GM19025 (cell line): ENCODE measurements at regions not wholly inside any gene's neighbourhood (a gene's known extent, or its start where the extent isn't known, plus 50 kb on each side); places are given as distances from the start of the nearest gene placed in this dataset.
"Not testable (repeated sequence)": the region's sequence is repeated elsewhere in the genome, so short reads cannot be mapped to it uniquely, and the experiment has no call there.

ENCODE experiments used
- ATAC-seq: cut with Tn5 transposase; IDR thresholded peaks from one replicate; pipeline ENCODE4 v1.9.1; 2021; ENCODE audit warnings: mild to moderate bottlenecking, low read depth, moderate library complexity; ENCODE audit not compliant: unreplicated experiment

DNA sequence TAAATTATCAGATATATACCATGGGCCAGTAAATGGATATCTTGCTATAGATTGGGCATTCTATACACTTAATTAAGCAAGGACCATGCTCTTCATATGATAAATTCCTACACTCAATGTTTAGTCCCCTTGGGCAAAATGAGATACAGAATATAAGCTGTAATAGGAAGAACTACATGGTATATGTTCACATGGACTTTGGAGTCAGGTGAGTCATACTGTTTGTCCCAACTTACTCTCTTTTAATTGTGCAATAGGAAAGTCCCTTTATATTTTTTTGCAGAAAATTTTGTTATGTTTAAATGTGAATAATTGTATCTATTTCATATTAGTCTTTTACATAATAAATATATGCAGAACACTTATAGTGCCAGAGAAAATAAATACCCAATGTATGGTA, 820.2 kb upstream of the ADAMTS5 start:
- no peak for ATAC-seq

DNA sequence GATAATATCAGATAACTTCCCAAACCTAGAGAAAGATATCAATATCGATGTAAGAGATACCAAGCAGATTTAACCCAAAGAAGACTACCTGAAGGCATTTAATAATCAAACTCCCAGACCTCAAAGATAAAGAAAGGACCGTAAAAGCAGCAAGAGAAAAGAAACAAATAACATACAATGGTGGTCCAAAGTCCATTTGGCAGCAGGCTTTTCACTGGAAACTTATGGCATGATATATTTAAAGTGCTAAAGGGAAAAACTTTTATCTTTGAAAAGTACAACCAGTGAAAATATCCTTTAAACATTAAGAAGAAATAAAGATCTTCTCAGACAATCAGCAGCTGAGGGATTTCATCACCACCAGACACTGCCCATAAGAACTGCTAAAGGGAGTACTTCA, 812.7 kb upstream of the ADAMTS5 start:
- no peak for ATAC-seq

DNA sequence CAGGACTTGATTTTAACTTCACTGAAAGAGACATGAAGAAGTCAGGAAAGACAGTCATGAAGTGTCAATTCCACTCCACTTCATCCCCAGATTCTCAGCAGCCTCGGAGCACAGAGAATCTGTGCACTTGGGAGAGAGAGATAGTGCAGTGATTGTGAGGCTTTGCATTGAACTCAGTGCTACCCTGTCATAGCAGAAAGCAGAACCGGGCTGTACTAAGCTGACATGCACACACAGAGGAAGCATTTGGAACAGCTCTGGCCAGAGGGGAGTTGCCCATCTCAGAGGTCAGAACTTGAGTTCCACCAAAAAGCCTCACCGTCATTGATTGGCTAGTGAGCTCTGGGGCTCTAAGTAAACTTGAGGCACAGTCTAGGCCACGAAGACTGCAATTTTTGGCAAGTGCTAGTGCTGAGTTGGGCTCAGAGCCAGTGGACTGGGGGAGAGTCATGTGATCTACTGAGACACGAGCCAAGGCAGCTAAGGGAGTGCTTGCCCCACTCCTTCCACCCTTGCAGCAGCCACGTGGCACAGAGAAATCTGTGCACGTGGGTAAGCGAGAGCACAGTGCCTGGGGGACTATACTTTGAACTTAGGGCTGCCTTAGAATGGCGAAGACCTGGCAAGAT, 810.2 kb upstream of the ADAMTS5 start:
- ATAC-seq: no peak

DNA sequence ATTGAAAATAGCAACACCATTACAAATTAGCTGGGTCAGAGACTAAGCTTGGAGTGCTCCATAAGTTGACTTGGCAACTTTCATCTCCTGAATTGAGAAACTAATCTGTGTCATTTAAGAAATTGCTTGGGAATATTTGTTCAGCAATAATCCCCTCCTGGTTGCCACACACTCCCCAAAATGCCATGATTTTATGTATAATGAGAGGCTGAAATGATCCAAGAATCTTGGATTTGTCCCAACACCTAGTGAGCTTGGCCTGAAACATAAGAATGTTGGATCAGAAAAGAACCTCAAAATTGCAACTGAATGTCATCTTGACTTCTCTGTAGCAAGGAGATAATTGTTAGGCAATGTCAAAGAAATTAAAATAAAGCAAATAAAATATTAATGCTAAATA, 805.9 kb upstream of the ADAMTS5 start:
- ATAC-seq: no peak

DNA sequence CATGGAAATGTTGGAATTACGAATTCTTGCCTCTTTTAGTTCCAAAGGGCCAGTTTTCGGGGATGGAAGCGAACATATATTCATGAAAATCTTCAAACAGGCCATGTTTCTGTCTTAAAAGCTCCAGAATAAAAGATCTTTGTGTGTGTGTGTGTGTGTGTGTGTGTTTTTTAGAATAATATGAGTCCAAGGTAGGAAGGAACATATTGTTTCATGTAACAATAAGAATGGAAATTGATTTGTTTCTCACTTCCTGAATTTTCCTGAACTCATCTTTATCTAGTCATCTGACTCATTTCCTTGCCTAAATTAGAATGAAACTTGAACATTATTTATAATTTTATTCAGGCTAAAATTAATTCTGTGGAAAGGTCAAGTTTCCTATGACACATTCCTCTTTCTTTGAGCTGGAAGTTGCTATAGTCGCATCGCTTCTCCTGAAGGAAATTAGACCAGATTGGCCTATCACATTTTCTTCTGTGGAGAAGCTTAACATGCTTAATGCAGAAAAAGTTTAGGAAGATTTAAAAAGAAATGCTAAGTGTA, 805.1 kb upstream of the ADAMTS5 start:
- no peak for ATAC-seq

DNA sequence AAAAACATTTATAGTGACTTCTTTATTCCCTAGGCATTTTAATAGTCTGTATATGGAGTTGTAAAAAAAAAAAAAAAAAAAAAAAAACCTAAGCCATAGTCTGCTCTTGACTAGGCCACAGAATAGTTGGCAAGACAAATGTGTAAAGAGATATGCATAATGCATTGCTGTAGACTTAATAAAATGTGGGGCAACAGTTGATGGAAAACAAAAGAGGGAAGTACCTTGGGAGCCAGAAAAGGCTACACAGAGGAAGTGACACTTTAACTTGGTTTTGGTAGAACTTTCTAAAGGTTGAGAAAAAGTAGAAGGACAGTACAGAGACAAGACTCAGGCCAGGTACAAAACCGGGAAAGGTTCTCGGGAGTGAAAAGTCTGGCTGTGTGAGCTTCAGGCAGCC, 802.9 kb upstream of the ADAMTS5 start:
- ATAC-seq: no peak

DNA sequence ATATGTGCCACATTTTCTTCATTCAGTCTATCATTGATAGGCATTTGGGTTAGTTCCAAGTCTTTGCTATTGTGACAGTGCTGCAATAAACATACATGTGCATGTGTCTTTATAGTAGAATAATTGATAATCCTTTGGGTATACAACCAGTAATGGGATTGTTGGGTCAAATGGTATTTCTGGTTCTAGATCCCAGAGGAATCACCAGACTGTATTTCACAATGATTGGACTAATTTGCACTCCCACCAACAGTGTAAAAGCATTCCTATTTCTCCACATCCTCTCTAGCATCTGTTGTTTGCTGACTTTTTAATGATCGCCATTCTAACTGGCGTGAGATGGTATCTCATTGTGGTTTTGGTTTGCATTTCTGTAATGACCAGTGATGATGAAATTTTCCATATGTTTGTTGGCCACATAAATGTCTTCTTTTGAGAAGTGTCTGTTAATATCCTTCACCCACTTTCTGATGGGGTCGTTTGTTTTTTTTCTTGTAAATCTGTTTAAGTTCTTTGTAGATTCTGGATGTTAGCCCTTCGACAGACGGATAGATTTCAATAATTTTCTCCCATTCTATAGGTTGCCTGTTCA, 801.3 kb upstream of the ADAMTS5 start:
- ATAC-seq: not testable (repeated sequence)

DNA sequence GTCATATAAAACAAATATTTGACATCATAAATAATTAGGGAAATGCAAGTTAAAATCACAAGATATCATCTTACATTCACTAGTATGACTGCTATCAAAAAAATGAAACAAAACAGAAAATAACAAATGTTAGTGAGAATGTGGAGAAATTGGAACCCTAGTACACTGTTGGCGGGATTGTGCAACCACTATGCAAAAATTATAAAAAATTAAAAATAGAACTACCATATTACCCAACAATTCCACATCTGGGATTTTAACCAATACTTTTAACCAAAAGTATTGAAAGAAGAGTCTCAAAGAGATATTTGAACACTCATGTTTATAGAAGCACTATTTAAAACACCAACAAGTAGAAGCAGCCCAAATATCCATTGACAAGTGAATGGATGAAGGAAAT, 797.2 kb upstream of the ADAMTS5 start:
- ATAC-seq: no peak

DNA sequence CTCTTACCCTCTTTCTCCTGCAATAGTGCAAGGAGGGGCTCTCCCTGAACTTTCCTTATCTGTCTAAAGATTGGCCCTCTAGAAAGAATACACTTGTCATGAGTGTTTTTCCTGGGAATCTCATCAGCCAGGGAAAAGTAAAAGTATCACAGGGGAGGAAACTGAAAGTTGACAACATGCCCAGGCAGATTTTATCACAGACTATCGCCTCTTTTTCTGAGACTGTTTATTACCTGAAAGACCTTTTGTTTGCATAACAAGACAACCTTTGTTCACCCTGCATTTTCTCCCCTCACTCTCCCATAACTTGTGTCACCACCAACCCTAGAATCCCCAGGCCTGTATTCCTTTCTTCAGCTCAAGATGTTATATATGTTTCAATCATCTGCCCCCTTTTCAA, 794.7 kb upstream of the ADAMTS5 start:
- ATAC-seq: no peak

DNA sequence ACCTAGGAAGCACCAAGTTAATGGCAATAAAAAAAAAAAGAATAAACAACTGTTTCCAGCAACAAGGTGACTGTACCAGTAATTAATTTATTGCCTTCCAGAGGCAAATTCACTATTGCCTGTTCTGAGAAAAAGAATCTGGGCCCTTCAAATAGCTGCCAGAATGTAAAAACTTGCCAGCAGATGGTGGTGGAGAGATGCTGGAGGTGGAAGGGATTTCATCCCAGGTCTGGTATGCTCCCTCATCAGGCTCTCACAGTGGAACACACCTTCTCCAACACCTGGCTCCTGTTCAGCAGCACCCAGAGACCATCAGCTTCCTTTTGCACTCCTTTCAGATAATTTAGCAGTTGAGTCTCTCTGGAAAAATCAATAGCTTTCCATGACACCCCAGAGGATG, 792.9 kb upstream of the ADAMTS5 start:
- no peak for ATAC-seq

DNA sequence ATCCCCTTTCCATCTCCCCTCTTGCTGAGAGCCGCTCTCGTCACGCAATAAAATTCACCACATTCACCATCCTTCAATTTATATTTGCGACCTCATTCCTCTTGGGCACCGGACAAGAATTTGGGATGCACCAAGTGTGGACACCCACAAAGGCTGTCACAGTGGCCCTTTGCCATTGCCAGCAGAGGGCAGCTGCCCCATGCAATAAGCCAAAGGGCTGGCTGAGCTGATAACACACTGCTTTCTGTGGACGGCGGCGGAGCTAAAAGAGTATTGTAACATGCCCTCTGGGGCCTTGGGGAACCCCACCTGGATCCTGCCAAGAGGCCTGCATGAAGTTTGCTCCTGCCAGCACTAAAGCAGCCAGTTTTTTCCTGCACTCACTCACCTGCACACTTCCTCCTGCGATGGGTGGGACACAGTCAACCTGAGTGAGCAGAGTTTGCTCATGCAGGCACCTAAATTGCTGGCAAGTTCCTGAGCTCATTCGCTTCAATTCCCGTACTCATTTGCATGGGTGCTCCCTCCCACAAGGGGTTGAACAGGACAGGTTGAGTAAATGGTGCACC, 792.3 kb upstream of the ADAMTS5 start:
- no peak for ATAC-seq

DNA sequence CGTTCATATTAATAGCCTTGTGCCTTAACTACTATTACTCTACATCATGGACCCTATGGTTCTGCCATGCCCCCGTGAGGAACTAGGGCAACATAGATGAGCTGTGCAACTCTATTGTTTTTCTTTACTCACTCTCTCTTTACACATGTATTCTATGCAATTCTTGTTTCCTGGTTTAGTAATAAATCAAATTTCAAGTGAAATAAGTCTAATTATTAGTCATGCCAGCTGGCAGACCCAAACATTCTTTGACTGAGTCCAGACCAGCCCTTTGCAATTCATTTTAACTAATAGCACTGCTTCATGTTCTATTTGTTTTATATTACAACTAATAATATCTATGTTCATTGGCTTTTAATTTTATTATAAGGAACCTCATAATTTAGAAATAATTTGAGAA, 789.3 kb upstream of the ADAMTS5 start:
- no peak for ATAC-seq

DNA sequence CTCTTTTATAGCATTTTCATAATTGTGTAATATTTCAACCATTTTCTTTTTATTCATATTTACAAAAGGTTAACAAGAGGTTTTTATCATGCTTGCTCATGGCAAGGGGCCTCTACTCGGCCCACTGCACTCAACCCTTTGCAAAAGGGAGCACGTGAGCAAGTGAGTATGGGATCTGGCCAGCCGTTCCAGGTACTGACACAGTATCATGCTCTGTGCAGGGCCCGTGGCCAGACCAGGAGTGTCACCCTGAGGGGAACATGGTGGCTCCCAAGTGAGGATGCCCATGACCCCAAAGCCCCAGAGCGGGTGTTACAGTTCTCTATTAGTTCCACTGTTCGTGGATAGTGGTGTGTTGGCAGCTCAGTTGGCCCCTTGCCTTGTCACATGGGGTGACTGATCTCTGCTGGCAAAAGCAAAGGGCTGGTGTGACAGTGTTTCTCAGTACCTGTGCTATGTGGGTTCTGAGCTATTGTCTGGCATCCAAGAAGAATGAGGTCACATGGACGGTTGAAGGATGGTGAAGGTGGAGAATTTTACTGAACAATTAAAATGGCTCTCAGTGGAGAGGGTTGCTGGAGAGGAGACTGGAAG, 777.2 kb upstream of the ADAMTS5 start:
- no peak for ATAC-seq

DNA sequence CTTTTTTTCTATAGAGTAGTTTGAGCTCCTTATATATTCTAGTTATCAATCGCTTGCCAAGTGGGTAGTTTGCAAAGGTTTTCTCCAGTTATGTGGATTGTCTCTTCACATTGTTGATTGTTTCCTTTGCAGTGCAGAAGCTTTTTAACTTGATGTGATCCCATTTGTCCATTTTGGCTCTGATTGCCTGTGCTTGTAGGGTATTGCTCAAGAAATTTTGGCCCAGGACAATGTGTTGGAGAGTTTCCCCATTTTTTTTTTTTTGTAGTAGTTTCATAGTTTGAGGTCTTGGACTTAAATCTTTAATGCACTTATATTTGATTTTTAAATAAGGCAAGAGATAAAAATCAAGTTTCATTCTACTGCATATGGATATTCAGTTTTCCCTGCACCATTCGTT, 774.8 kb upstream of the ADAMTS5 start:
- ATAC-seq: no peak

DNA sequence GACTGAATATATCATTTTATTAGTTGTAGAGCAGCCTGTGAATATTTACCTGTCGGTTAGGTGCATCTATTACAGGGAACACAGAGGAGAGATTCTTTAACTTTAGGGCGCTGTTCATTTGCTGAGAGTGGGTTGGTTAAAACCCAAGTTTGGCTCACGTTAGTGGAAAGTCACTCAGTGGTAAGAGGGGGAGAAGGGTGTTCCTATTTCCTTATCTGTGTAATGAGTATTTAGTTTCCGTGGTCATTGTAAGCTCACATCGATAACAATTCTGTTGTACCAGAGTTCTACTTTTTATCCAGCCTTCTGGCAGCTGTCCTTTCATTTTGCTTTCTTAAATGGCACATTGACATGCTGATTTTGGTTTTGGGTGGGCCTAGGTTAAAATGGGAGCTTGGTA, 773.2 kb upstream of the ADAMTS5 start:
- no peak for ATAC-seq

DNA sequence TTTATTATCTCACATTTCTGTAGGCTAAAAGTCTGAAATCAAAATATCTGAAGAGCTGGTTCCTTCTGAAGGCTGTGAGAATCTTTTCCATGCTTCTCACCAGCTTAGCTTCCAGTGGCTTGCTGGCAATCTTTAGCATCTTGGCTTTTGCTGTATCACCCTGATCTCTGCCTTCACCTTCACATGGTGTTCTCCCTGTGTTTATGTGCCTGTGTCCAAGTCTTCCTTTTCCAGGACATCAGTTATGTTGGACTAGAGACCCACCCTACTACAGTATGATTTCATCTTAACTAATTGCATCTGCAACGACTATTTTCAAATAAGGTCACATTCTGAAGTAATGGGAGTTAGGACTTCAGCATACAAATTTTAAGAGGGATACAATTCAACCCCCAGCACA, 772.3 kb upstream of the ADAMTS5 start:
- no peak for ATAC-seq

DNA sequence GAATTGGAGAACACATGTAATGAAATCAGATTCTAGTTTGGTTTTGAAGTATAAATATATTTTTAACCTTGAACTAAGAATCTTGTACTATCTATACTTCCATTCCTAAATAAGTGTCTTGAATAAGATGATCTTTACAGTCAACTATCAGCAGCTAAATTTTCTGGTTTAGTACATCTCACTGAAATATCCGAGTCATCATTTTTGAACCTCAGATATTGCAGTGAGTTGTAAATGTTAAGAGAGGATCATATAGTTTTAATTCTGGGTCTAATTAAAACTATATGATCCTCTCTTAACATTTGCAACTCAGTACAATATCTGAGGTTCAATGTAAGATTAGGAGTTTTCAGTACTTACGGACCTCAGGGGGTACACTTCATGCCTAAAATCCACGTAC, 768.8 kb upstream of the ADAMTS5 start:
- no peak for ATAC-seq

DNA sequence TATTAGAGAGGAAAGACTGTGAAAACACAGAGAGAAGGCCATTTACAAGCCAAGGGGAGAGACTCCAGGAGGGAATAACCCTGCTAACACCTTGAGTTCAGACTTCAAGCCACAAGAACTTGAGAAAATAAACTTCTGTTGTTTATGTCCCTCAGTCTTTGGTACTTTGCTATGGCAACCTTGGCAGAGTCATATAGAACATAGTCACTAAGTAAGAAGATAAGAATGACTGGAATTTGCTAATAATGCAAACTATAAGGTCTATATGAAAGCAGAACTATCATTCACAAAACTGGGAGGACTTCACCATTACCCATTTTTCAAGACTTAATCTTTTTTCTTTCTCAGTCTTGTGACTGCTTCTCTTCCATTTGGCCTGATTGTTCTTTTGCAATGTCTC, 767.3 kb upstream of the ADAMTS5 start:
- no peak for ATAC-seq

DNA sequence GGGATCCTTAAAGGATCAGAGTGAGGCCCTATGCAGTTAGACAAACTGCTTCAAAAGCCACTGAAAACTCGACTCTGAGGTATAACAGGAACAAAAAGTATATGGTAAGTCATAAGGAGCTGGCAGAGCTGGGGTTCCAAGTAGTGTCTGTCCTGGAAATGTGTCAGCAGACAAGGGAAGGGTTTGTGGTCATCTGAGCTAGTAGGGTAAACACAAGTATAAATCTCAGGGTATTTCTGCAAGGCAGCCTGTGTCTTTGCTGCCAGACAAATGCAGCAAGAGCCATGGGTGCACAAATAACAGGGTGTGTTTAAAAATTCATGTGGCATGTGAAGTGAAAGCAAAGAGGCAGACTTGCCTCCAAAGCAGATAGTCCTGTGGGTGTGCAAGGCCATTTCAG, 759.0 kb upstream of the ADAMTS5 start:
- ATAC-seq: no peak

DNA sequence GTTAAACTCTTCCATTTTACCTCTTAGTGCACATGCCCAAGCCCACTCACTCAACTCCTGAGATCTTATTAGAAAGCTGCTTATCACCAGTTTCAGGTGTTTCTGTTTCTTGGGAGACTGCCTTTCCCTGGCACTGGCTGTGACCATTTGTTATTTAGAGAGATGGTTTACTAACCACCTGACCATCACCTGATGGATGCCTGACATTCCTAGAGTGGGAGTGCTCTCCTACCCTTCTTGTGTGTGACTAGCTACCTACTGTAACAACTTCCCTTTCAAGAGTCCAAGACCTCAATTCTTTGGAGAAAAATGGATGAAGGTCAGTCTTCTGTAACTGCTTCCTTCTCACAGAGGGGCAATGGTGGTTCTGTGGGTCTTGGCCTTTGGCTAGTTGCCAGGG, 755.2 kb upstream of the ADAMTS5 start:
- no peak for ATAC-seq

DNA sequence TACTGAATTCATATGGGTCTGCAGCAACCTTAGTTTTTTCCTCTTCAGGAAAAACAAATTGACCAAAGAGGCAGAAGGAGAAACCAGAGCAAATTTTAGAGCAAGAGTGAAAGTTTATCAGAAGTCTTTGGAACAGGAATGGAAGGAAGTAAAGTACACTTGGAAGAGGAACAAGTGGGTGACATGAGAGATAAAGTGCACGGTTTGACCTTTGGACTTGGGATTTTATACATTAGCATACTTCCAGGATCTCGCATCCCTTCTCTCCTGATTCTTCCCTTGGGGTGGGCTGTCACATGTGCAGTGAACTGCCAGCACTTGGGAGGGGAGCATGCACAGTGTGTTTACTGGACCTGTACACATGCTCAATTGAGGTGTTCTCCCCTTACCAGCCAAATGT, 754.8 kb upstream of the ADAMTS5 start:
- ATAC-seq: no peak

DNA sequence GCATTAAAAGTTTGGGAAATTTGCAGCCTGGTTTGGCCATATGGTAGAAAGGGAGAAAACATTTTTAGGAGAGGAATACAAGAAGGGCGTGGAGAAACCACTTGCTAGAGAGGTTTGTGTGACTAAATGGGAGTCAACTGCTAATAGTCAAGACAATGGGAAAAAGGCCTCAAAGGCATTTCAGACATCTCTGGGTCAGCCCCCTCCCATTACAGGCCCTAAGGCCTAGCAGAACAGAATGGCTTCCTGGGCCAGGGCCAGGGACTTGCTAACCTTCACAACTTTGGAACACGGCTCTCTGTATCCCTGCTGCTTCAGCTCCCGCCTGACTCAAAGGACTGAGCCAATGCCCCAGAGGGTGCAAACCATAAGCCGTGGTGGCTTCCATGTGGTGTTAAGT, 752.3 kb upstream of the ADAMTS5 start:
- ATAC-seq: no peak
